OCI-LY7 (cell line): ENCODE measurements at regions not wholly inside any gene's neighbourhood (a gene's known extent, or its start where the extent isn't known, plus 50 kb on each side); places are given as distances from the start of the nearest gene placed in this dataset.

Experiments used
- EZH2phosphoT487 ChIP-seq: fragments of 200-600 bp; sonication (generic); IDR thresholded peaks from 2 replicates; pipeline ENCODE4 v1.6.1; 2018; ENCODE audit warnings: low read depth, borderline replicate concordance, mild to moderate bottlenecking, mixed run types, antibody characterized with exemption, low read length, moderate library complexity, mixed read lengths
- TF ChIP-seq, protein P1 (sequence below): fragments of 200-600 bp; sonication (generic); conservative IDR thresholded peaks from 2 replicates; pipeline ENCODE4 v1.5.1; 2014; ENCODE audit warnings: mild to moderate bottlenecking, antibody characterized with exemption, low read length, moderate library complexity, mixed read lengths

DNA sequence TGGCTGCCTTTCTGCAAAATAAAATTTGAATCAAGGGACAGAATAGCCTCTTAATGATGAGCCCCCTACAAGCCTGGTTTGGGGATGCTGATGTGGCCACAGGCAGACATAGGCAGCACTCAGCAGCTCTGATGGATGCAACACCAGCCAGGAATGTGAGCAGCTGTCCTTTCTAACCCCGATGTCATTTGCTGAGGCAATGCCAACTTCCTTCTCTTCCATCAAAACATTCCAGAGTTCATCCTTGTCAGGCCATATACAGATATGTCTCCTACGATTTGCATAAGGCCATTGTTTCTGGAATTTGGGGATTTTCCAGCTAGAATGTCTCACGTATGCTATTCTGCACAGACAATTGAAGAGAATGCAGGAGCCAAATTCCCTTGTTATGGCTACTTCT is 52.1 kb upstream of the MYOCD start:
- TF ChIP-seq, protein P1, sequence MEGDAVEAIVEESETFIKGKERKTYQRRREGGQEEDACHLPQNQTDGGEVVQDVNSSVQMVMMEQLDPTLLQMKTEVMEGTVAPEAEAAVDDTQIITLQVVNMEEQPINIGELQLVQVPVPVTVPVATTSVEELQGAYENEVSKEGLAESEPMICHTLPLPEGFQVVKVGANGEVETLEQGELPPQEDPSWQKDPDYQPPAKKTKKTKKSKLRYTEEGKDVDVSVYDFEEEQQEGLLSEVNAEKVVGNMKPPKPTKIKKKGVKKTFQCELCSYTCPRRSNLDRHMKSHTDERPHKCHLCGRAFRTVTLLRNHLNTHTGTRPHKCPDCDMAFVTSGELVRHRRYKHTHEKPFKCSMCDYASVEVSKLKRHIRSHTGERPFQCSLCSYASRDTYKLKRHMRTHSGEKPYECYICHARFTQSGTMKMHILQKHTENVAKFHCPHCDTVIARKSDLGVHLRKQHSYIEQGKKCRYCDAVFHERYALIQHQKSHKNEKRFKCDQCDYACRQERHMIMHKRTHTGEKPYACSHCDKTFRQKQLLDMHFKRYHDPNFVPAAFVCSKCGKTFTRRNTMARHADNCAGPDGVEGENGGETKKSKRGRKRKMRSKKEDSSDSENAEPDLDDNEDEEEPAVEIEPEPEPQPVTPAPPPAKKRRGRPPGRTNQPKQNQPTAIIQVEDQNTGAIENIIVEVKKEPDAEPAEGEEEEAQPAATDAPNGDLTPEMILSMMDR = no peak
- no peak for TF ChIP-seq EZH2phosphoT487
